ELR (cell line): ENCODE measurements at regions not wholly inside any gene's neighbourhood (a gene's known extent, or its start where the extent isn't known, plus 50 kb on each side); places are given as distances from the start of the nearest gene placed in this dataset.

Experiments used
- DNase-seq: peaks from one replicate; pipeline ENCODE4 v3.0.0-alpha.2; 2015; ENCODE audit warnings: low read depth

DNA sequence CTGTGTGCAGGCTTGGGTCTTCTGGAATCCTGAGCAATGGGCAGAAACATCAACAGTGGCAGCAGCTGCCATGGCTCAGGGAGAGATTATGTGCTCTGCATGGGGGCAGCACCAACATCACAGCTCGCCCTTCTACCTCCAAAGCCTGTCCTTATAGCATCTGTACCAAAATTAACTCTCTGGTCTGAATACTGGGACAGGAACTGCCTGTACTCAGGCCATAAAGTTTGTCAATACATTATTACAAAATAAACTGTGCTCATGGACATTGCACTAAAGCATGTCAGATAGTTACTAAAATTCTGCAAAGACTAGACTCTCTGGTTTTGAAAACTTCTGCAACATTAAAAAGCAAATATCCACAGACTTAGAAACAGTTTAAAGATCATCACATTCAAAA lies 91.6 kb downstream of the ZC3H11B start:
- no peak for DNase-seq

DNA sequence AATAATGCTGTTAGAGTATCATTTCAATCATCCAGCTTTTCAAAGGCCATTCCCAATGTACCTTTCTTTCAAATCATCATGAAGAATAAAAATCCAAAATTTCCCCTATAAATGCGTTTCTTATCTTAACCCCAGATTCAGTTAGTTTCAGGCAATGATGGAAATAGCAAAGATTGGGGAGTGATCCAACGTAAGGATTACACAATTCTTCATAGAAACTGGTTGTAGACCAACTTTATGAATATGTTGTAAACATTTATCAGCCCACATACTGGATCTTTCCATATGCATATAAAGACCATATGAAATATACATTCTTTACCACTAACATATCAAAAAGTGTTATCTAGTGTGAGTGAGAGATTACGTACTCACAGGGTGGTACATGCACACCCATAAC lies 92.7 kb downstream of the ZC3H11B start:
- no peak for DNase-seq

DNA sequence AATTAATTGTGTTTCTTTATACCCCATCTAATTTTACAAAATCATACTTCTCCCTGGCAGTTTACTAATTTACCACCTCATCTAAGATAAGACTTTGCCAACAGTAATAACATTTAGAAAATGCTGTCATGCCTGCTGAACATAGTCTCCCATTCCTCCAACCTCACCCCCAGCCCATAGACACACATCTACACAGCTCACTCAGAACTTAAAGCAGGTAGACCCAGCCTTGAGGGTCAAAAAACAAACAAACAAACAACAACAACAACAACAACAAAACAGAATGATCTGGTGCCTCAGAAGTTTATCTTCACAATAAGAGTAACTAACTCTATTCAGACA lies 94.0 kb downstream of the ZC3H11B start:
- DNase-seq = no peak

DNA sequence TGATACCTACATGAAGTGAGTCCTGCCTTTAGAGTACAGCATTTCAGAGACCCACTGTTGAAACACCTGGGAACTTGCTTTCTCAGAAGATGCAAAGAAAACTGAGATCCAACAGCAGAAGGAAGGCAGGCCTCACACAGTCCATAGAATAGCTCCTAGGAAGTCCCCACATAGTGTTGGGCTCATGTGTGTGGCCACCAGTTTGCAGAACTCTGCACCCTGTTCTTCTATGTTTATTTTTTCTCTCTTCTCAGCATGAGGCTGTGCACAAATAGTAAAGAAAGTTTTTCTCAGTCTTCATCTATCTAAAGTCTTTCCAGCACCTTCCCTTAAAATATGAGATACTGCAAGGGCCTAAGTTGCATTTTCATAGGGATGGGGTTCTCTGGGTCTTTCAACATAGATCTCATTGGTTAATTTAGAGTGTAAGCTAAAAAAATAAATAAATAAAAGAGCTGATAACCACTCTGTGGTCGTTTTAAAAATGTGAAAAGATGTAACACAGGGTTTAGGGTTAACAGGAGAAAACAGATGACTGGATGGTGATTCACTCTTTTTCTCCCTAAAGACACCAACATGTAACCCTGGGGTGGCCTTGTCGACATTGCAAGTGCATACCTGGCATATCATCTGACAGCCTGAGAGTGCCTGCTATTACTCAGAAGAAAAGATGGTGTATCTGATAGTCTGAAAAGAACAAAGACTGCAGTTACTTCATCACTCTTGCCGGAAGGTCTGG lies 94.6 kb downstream of the ZC3H11B start:
- DNase-seq = peak; percentile 51

DNA sequence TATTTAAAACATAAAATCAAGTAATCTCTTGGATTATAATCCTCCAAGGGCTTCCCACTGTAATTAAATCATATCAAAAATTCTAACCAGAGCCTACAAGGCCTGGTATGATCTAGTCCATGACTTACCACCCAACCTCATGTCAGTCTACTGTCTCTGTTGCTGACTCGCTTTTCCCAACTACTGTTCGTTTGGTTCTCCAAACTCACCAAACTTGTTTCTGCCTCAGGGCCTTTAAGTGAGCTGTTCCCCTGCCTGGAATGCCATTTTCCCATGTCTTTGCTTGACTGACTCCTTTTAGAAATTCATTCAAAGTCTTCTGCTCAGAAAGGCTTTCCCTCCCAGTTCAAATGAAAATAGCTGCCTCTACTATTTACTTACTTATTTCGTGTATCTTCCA lies 95.9 kb downstream of the ZC3H11B start:
- no peak for DNase-seq

DNA sequence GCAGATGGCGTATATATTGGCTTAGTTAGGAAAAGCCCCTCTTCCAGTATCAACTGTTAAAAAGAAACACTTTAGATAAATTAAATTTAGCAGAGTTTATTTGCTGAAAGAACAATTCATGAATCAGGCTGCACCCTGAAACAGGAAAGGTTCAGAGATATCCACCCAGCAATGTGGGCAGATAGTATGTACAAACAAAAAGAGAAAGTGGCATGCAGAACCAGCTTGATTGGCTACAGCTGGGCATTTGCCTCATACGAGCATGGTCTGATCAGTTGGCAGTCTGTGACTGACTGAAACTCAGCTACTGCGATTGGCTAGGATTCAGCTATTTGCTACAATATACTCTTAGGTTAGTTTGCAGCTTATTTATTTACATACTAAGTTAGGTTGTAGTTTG lies 98.2 kb downstream of the ZC3H11B start:
- DNase-seq = no peak

GRCh38 chr1:219507437-219507836 lies 105.5 kb downstream of the ZC3H11B start:
- no peak for DNase-seq

GRCh38 chr1:219506936-219507335 lies 106.0 kb downstream of the ZC3H11B start:
- DNase-seq = no peak

DNA sequence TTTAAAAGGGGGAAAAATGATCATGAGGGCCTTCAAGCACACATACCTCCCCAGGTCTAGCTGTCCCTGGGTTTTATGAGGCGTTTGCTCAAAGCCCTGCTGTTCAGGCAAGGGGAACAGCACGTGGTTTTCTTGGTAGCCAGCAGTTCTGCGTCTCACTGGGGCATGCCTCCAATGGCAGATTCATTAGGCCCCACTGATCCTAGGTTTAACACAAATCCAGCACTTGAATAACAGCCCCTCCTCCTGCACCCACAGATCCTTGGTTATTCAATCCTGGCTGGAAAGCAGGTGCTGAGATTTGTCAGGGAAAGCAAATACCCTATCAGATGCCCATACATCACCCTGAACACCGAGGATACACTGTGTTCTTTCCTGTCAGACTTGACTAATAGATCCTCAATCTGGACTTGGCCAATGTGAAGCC lies 106.4 kb downstream of the ZC3H11B start:
- DNase-seq = no peak

DNA sequence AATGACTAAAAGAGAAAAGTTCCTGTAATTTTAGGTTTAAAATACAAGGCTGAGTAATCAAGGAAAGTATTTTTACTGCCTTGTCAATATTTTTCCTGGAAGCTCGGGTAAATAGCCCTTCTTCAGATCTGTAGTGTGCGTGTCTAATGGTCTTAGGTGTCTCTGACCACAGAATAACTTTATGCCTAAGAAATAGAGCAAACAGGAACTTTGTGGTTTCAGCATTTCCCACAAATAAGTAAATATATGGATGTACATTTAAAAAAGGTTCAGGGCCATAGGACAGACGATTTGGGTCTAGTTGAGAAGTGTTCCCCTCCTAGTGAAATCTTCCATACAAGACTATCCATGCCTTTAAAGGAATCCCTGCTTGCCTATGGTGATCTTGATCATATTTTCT lies 107.0 kb downstream of the ZC3H11B start:
- peak; percentile 36 for DNase-seq

DNA sequence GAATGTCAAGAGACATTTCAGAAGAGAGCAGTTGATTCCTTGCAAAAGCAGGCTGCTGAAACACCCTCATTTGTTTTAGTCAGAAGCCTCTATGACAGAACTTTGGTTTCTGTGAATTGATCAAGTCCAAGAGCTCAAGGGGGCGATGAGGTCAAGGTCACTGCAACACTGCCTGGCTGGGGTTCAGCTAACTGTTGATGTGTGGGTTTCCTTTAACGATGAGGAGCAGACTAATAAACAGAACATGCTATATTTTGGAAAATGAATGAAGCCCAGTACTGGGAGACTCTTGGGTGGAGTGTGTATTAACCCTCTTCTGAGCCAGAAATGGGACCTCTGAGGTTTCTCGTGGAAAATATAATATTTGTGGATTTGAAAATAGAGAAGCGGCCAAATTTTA lies 109.3 kb downstream of the ZC3H11B start:
- no peak for DNase-seq

DNA sequence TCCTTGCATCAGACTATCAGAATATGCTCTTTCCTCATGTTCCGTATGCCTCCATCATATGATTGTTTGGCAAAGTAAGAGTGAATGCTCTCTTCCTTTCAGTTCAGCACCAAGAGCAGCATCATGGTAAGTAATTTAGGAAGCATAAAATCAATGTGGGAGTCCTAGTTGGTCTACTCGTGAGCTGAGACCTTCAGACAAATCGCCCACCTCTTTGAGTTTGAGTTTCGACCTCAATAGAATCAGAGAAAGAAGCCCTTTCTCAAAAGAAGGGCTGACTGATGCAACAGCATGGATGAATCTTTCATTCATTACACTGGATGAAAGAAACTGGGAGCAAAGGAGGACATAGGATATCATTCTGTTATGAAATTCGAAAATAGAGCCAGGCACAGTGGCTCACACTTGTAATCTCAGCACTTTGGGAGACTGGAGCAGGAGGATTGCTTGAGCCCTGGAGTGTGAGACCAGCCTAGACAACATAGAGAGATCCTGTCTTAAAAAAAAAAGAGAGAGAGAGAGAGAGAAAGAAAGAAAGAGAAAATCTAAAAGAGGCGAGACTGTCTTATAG lies 112.5 kb downstream of the ZC3H11B start:
- DNase-seq = no peak

DNA sequence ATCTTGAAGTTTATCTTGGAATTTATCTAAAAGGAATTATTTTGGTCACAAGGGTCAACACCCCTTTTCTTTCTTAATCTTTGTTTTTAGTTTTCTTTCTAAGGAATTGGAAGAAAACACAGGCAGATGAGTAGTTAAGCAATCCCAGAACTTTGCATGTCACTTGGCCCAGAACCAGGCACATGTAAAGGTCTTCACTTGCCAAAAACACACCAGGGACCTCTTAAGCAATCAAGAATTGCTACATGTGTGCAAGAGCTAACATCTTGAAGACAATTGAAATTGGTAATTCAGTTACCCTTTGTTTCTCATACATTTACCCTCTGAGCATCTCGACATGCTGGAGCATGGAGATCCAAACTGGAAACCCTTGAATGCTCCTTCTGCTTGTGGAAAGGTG lies 114.2 kb downstream of the ZC3H11B start:
- no peak for DNase-seq

- no peak for DNase-seq
These were observed 117.0 kb downstream of the ZC3H11B start for GRCh38 chr1:219495737-219496408.

DNA sequence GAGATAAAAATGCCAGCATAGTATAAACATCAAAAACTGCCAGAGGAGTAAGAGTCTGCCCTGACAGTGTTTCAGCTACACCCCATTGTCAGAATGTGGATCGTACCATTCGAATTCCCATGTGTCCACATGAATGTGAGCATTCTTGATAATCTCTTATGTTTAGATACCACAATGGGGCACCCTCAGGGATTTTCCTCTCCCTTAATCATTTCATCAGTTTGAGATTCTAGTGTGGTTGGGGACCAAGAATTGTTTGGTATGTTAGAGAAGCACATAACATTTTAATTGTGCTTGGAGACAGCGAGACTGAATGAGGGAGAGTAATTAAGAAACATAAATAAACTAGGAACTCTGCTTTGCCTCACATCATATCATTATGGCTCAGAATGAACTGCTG lies 120.2 kb downstream of the ZC3H11B start:
- no peak for DNase-seq

DNA sequence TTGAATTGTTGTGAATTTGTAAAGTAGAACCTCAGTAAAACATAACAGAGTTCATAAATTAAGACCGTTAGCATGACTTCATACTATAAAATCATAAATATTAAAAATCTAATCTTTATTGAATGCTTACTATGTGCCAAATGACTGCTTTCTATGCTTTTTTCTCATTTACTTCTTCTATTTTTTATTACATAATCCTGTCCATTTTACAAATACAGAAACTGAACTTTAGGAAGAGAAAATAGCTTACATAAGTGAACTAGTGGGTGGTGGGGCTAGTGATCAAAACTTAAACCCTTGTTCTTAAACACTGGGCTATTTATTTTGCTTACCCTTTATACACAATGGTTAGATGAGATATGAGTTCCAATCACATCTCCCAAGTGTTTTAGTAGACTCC lies 122.3 kb downstream of the ZC3H11B start:
- DNase-seq = no peak

DNA sequence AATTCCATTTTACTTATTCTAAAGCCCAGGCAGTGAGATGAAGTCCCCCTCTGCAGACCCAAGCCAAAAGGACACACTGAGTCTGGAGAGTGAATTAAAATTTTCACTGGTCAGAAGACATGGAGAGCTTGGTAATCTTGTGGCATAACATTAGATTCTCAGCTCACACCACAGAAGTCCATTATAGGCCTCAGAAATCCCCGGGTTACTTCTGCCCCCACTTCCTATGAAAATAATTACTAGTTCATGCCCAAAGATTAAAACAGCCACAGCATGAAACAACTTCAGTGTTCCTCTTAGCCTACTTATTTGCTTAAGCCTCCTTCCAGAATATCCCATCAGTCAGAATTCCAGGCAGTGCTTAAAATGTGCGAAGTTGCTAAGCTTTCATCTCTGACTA lies 123.3 kb downstream of the ZC3H11B start:
- DNase-seq = no peak

GRCh38 chr1:219488275-219488674 lies 124.6 kb downstream of the ZC3H11B start:
- DNase-seq = no peak

GRCh38 chr1:219483530-219483929 lies 129.4 kb downstream of the ZC3H11B start:
- no peak for DNase-seq

DNA sequence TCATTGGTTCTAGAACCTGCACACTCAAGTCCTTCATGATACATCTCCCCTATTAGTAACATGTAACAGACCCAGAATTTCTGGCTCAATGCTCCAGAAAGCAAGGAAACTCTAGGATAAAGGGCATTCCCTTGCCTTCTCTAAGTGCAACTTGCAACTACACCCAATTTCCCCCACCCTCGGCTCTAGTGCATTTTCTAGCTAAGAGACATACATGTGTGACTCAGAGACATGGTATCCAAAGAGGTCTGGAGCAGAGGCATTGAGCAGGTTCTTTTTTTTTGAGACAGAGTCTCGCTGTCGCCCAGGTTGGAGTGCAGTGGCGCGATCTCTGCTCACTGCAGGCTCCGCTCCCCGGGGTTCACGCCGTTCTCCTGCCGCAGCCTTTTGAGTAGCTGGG lies 132.9 kb downstream of the ZC3H11B start:
- peak; percentile 8 for DNase-seq

DNA sequence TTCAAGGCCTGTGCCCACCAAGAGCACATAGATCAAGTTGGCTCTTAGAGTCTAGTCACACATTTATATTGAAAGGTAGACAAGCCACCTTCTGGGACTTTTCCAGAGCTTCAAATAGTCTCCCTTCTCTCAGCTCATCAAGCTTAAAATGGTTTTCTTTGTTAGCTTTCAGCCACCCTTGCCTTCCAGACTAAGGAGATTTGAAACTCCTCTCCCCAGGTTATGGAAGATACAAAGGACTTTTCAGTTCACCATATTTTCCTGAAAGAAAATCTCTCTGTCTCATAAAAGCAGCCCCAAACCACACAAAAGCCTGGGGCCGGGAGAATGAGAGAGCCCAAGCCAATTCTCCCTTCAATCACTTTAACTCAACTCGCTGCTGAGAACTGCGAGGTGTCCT lies 134.1 kb downstream of the ZC3H11B start:
- DNase-seq = no peak

DNA sequence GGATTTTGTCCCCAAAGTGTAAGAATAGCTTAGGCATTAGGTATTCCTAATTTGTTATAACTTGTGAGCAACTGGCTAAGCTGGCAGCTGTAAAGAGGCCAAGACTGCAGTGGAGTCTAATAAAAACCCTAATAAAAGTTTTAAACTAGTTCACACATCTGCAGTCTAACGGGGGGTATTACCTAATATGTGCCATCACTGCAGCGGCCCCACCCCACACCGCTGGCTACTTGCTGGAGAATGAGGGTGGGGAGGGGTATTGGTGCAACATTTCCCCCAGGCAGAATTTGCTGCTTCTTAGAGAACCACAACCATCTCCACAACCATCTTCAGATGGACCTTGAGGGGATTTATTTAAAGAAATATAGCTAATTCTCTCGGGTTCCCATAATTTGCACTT lies 135.0 kb downstream of the ZC3H11B start:
- no peak for DNase-seq

- no peak for DNase-seq
These were observed 136.2 kb downstream of the ZC3H11B start for GRCh38 chr1:219476716-219477115.

DNA sequence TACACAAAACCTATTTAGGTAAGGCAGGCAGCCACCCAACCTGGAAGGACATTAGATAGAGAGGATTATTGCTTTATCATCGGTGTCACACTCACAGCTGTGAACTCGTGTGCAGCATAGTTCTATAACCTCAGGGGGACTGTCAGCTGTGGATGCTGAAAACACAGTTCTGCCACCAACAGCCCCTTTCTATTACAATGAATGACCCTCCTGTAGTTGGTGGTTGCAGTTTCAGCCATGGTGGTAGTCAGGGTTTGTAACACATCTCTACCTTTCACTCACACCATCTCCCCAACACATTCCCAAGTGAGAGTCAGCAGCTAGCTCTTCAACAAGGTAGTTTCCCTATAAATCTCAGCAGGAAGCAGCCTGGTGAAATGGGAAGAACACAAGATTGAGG lies 136.8 kb downstream of the ZC3H11B start:
- DNase-seq = no peak
